Activated T-helper 2 cell treated with anti-CD3 and anti-CD28 coated beads, Interferon-gamma antibody, Interleukin-2, Interleukin-4, amounts not matched to agents 10 μg/mL and 5 μg/mL and 100 μg/mL, durations not matched to agents 14 hours and 24 hours and 36 hours (primary cell): ENCODE measurements at regions not wholly inside any gene's neighbourhood (a gene's known extent, or its start where the extent isn't known, plus 50 kb on each side); places are given as distances from the start of the nearest gene placed in this dataset.

Experiments used
- DNase-seq: peaks from one replicate; pipeline ENCODE4 v3.0.0; 2021; ENCODE audit warnings: low spot score
- H3K27ac Mint-ChIP-seq: one replicate; pipeline ENCODE4 v1.8.0; 2021; ENCODE audit warnings: mixed read lengths
- H3K27me3 Mint-ChIP-seq: one replicate; pipeline ENCODE4 v1.8.0; 2021; ENCODE audit warnings: low read depth, mixed read lengths
- H3K36me3 Mint-ChIP-seq: one replicate; pipeline ENCODE4 v1.8.0; 2021; ENCODE audit warnings: low read depth, mixed read lengths
- H3K4me1 Mint-ChIP-seq: one replicate; pipeline ENCODE4 v1.8.0; 2021; ENCODE audit warnings: low read depth, mixed read lengths
- H3K4me3 Mint-ChIP-seq: one replicate; pipeline ENCODE4 v1.8.0; 2021; ENCODE audit warnings: low read depth, mild to moderate bottlenecking, moderate library complexity, mixed read lengths
- H3K9me3 Mint-ChIP-seq: one replicate; pipeline ENCODE4 v1.8.0; 2021; ENCODE audit warnings: mixed read lengths
- intact Hi-C: fragments of 100-400 bp; cut with micrococcal nuclease; formaldehyde crosslinking; loops from one replicate; pipeline ENCODE4 v1.15.1; 2023

DNA sequence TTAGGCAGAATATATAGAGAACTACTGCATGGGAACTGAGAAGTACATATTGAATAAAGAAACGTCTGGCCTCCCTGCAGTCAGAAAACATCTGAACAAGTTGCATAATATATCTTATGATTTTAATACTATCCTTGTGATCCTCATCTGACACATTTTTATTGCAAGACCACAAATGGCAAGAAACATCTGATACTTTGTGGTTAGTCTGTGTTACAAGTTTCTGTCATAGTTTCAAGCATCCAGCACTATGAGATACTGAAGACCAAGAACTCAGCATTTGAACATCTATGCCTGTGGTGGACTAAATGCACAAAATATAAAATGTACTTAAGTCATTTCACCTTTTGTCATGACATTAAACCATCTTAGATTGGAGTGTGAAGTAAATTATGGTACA lies 1175.8 kb upstream of the MIR17HG start:
- peaks cover 28% of the 10 kb centered on the region for H3K9me3 Mint-ChIP-seq
- intact Hi-C loops = no loop called here
- no peak for DNase-seq
- no peak overlapping the region for H3K27ac Mint-ChIP-seq
- no peak overlapping the region for H3K4me3 Mint-ChIP-seq
- H3K27me3 Mint-ChIP-seq = no peaks in the 10 kb centered on the region
- no peaks in the 10 kb centered on the region for H3K4me1 Mint-ChIP-seq
- H3K36me3 Mint-ChIP-seq = no peaks in the 10 kb centered on the region

DNA sequence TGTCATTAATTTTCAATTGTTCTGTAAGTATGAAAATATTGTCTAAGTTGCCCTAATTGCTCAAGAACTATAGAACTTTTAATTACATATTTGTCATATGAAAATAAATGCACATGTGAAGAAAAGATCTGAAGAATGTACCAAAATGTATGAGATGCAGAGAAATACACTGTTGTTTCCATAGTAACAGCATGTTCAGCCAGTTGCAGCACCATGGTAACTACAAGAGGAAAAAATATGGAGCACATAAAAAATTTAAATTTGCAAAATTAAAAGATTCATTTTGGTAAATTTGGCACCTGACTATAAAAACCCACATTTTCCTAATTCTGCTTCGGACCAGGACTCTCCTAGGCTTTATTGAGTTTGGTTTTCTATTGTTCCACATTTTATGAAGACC lies 1170.0 kb upstream of the MIR17HG start:
- Mint-ChIP-seq H3K9me3 (peaks cover 17% of the 10 kb centered on the region), H3K27me3 (no peaks in the 10 kb centered on the region), H3K4me3 (no peak overlapping the region), H3K27ac (no peak overlapping the region), H3K4me1 (no peaks in the 10 kb centered on the region), H3K36me3 (no peaks in the 10 kb centered on the region)
- intact Hi-C loops = no loop called here
- DNase-seq = no peak

GRCh38 chr13:90184355-90184754 lies 1163.1 kb upstream of the MIR17HG start:
- Mint-ChIP-seq H3K36me3 (no peaks in the 10 kb centered on the region), H3K27me3 (no peaks in the 10 kb centered on the region), H3K4me3 (no peak overlapping the region), H3K4me1 (no peaks in the 10 kb centered on the region), H3K9me3 (peaks cover 32% of the 10 kb centered on the region), H3K27ac (no peak overlapping the region)
- no peak for DNase-seq
- intact Hi-C loops = no loop called here

DNA sequence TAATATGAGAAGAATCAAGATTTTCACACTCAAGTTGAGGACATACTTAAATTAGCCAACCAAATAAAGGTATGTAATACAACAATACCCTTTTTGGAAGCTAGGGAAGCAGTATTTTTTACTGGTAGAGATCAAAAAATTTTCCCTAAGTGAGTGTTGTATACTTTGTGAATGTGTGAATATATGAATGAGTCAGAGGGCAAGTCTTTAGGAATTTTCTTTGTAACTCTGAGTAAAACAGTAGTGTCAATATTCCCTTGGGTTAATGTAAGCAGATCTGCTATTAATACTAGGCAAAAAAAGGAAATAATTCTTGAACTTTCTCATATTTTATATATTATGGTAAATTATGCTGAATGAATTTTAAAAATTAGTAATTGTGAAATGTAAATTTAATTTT lies 1161.8 kb upstream of the MIR17HG start:
- Mint-ChIP-seq H3K36me3 (no peaks in the 10 kb centered on the region), H3K9me3 (peaks cover 26% of the 10 kb centered on the region), H3K4me1 (no peaks in the 10 kb centered on the region), H3K27me3 (no peaks in the 10 kb centered on the region), H3K27ac (no peak overlapping the region), H3K4me3 (no peak overlapping the region)
- intact Hi-C loops = no loop called here
- no peak for DNase-seq

- DNase-seq = no peak
- no peaks in the 10 kb centered on the region for H3K27me3 Mint-ChIP-seq
- H3K4me1 Mint-ChIP-seq = no peaks in the 10 kb centered on the region
- H3K27ac Mint-ChIP-seq = no peak overlapping the region
- intact Hi-C loops = no loop called here
- no peaks in the 10 kb centered on the region for H3K36me3 Mint-ChIP-seq
- peaks cover 24% of the 10 kb centered on the region for H3K9me3 Mint-ChIP-seq
- no peak overlapping the region for H3K4me3 Mint-ChIP-seq
These were observed 1159.8 kb upstream of the MIR17HG start for GRCh38 chr13:90187478-90188350.

GRCh38 chr13:90188351-90188636 lies 1159.2 kb upstream of the MIR17HG start:
- no peaks in the 10 kb centered on the region for H3K4me1 Mint-ChIP-seq

DNA sequence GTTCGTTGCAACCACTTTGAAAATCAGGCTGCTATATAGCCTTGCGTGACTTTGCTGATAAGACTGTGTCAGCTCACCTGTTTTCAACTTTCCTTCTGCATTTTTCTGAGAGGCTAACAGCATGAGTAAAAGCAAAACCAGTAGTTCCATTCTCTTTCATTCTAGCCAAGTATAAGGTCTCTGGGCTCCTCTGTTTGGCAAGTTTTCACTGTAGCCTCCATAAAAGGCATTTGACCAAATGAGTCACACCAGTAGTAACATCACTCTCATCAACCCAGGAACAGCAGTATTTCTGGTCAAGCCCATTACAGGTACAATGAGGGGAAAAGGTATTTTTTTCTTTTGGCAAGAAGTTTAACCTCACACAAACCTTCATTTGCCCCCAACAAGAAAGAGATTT lies 1149.8 kb upstream of the MIR17HG start:
- Mint-ChIP-seq H3K27me3 (no peaks in the 10 kb centered on the region), H3K27ac (no peak overlapping the region), H3K36me3 (no peaks in the 10 kb centered on the region), H3K4me1 (no peaks in the 10 kb centered on the region), H3K4me3 (no peak overlapping the region), H3K9me3 (peaks cover 40% of the 10 kb centered on the region)
- intact Hi-C loops = no loop called here
- no peak for DNase-seq

More at GRCh38 chr13:90188351-90188636, 1159.2 kb upstream of the MIR17HG start:
- Mint-ChIP-seq H3K4me3 (no peak overlapping the region), H3K9me3 (peaks cover 26% of the 10 kb centered on the region), H3K27ac (no peak overlapping the region), H3K27me3 (no peaks in the 10 kb centered on the region), H3K36me3 (no peaks in the 10 kb centered on the region)
- DNase-seq = no peak
- intact Hi-C loops = no loop called here

DNA sequence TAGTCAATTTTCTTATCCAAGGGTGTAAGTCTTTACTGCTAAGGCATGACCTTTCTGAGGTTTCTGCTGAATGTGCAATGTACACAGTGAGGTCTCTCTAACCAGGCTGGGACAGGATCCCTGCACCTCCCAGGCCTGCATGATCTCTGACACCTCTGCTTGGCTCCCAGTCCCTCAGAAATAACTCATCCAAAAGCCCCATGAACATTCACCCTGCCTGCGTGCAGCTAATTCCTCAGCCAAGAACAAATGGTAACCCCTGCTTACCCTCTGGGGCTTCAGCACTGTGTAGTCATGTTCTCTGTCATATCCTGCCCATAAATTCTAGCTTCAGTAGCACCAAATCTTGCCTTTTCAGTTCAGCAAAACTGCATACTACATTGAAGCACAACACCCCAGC lies 1146.3 kb upstream of the MIR17HG start:
- no peaks in the 10 kb centered on the region for H3K27me3 Mint-ChIP-seq
- no peak for DNase-seq
- no peaks in the 10 kb centered on the region for H3K4me1 Mint-ChIP-seq
- no peaks in the 10 kb centered on the region for H3K36me3 Mint-ChIP-seq
- no peak overlapping the region for H3K27ac Mint-ChIP-seq
- H3K4me3 Mint-ChIP-seq = no peak overlapping the region
- intact Hi-C loops = no loop called here
- peaks cover 28% of the 10 kb centered on the region for H3K9me3 Mint-ChIP-seq

DNA sequence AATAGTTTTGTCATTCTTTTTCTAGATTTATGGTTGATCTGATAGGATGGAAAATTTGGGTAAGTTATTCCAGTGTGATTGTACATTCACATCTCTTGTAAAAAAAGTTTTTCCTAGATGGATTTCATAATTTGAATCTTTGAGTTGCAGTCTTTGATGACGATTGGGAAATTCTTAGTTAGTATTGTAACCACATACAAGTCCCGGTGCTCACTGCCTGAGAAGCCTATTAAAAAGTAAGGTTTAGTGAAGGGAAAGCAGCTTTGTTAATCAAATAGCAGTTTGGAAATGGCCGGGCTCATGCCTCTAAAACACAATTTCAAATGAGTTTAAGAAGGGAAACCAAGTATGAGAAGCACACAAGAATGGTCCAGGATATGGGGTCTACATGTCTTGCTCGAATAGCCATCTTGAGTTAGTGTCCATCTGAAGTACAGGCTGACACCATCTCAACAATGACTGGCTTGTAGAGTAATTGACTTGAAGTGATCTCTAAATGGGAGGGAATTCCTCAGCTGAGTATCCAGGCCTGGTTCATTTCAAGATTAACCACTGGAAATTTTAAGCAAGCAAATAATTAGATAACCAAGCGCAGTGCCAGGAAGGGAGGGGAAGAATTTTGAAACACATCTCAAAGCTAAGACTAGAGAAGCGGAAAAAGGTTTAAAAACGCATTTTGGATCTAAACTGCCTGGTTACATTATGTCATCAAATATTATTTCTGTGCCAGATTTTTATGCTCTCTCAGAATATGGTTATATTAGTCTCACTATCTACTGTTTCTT lies 1145.6 kb upstream of the MIR17HG start:
- no peak overlapping the region for H3K27ac Mint-ChIP-seq
- no peaks in the 10 kb centered on the region for H3K27me3 Mint-ChIP-seq
- intact Hi-C loops = no loop called here
- no peak overlapping the region for H3K4me3 Mint-ChIP-seq
- H3K9me3 Mint-ChIP-seq = peaks cover 33% of the 10 kb centered on the region
- H3K36me3 Mint-ChIP-seq = no peaks in the 10 kb centered on the region
- no peaks in the 10 kb centered on the region for H3K4me1 Mint-ChIP-seq
- no peak for DNase-seq

DNA sequence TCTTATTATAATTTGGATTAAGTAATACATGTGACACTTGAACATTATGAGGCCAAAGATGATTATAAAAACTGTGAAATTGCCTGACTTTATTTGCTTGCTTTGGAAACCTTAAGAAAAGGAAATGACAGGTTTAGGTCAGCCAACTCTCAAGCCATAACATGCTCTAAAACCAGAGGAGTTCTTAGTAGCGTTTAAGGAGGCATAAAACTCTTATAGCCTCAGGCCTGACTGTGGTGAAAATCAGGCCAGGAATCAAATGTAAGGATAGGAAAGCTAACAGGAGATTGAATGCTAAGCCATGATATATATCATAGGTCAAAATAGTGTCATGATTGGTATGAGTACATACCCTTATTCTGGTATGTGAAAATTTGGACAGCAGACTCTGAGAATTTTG lies 1142.4 kb upstream of the MIR17HG start:
- intact Hi-C loops = no loop called here

GRCh38 chr13:90205911-90206310 lies 1141.6 kb upstream of the MIR17HG start:
- intact Hi-C loops = no loop called here
- H3K9me3 Mint-ChIP-seq = peaks cover 48% of the 10 kb centered on the region
- H3K27me3 Mint-ChIP-seq = no peaks in the 10 kb centered on the region
- H3K4me3 Mint-ChIP-seq = no peak overlapping the region
- no peaks in the 10 kb centered on the region for H3K36me3 Mint-ChIP-seq
- H3K27ac Mint-ChIP-seq = no peak overlapping the region
- DNase-seq = no peak
- H3K4me1 Mint-ChIP-seq = no peaks in the 10 kb centered on the region

More for the DNA sequence above, 1142.4 kb upstream of the MIR17HG start:
- H3K27ac Mint-ChIP-seq = no peak overlapping the region
- peaks cover 48% of the 10 kb centered on the region for H3K9me3 Mint-ChIP-seq
- H3K36me3 Mint-ChIP-seq = no peaks in the 10 kb centered on the region
- no peak overlapping the region for H3K4me3 Mint-ChIP-seq
- no peak for DNase-seq
- H3K27me3 Mint-ChIP-seq = no peaks in the 10 kb centered on the region
- H3K4me1 Mint-ChIP-seq = no peaks in the 10 kb centered on the region

DNA sequence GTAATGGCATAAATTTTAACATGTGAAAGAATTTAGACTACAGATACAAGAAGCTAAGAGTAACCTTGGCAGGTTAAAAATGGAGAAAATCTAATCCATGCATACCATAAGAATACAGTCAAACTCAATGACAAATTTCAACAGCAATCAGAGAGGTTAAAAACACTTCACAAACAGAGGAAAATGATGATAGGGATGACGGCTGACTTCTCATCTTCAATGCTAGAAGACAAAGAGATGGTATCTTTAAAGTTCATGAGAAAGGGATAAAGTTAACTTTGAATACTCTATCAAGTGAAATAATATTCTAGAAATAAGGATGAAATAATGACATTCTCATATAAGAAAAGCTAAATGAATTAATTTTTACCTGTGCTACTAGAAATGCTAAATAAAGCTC lies 1130.2 kb upstream of the MIR17HG start:
- no peaks in the 10 kb centered on the region for H3K27me3 Mint-ChIP-seq
- H3K4me1 Mint-ChIP-seq = no peaks in the 10 kb centered on the region
- H3K27ac Mint-ChIP-seq = no peak overlapping the region
- H3K9me3 Mint-ChIP-seq = peaks cover 38% of the 10 kb centered on the region
- DNase-seq = no peak
- intact Hi-C loops = no loop called here
- H3K36me3 Mint-ChIP-seq = no peaks in the 10 kb centered on the region
- H3K4me3 Mint-ChIP-seq = no peak overlapping the region

DNA sequence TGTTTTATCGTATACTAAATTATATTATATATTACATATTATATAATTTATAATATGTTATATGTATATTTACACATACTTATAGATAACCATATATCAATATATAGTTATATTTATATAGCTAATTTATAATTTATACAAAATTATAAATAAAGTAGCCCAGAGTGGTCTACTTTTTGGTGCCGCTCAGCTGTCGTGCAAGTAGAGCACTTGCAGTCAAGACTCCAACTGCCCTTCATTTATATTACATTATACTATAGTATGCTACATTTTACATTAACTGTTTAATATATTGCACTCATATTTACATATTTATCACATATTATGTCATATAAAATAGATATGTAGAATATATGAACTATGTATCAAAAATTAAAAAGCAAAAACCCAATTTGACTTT lies 1124.7 kb upstream of the MIR17HG start:
- no peak overlapping the region for H3K4me3 Mint-ChIP-seq
- H3K36me3 Mint-ChIP-seq = no peaks in the 10 kb centered on the region
- peaks cover 14% of the 10 kb centered on the region for H3K9me3 Mint-ChIP-seq
- H3K27ac Mint-ChIP-seq = no peak overlapping the region
- DNase-seq = no peak
- H3K4me1 Mint-ChIP-seq = no peaks in the 10 kb centered on the region
- intact Hi-C loops = no loop called here
- no peaks in the 10 kb centered on the region for H3K27me3 Mint-ChIP-seq
